ENCODE measurements at regions not wholly inside any gene's neighbourhood (a gene's known extent, or its start where the extent isn't known, plus 50 kb on each side); places are given as distances from the start of the nearest gene placed in this dataset.

DNA sequence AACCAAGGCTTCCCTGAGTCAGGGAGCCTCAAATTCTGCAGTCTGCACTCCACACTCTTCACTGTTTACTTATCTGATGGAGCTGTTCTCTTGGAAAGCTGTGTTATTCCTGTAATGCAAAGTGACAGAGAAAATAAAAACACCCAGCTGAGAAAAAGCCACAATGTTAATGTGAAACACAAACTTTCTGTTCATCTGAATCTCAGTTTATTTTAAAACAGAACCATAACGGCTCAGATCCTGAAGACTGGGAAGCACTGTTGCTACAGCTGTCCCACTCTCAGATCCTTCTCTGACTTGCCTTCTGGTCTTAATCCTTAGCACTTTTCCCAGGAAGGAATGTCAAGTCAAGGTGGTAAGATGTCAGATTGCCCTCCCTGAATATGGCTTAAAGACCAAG, 736.6 kb downstream of the DHX35 start:
- DNase-seq (ENCODE audit: low spot score): no peak

- DNase-seq (ENCODE audit: low spot score): no peak
Observed at GRCh38 chr20:39691151-39691862, 729.2 kb downstream of the DHX35 start.

DNA sequence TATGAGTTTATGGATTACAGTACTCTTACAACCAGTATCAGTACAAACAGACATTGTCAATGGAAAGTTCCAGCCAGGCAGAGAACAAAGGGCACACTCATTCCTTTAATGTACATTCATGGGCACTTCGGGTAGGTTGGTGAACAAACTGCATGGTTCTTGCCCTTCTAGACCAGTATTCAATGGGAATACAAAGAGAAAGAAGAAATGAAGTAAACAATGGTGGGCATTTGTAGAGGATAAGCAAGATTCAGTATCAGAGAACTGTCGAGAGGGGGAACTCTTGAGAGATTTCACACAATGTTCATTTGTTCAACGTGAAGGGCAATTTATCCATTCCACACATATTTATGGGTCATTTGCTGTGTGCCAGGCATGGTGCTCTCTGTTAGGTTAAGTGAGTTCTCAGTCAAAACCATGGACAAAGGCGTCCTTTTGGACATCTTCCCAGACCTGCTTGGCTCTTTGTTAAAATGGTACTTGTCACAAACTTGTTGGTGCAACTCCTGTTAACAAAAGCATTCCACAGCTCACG, 714.8 kb downstream of the DHX35 start:
- DNase-seq (ENCODE audit: low spot score): no peak

DNA sequence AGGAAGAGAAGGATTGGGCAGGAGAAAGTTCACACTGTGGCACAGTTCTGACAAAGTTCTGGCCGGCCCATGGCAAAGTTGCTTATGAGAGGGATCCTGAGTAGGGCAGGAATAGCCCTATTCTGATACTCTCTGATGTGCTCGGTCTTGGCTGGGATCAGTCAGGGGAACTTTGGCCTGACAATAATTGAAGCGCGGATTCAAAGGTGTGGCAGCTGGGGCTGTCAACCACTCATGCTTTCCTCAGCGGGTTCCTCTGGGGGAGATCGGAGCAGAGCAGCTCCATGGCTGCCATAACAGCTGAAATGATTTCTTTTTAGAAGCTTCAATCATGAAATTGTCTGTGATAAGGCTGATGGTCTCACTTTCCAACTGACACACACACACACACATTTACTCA, 714.1 kb downstream of the DHX35 start:
- DNase-seq (ENCODE audit: low spot score): no peak

- DNase-seq (ENCODE audit: low spot score): no peak
Observed at GRCh38 chr20:39674842-39675241, 712.7 kb downstream of the DHX35 start.

- DNase-seq (ENCODE audit: low spot score): no peak
Observed at GRCh38 chr20:39670988-39671387, 708.8 kb downstream of the DHX35 start.

GRCh38 chr20:39669659-39670058, 707.5 kb downstream of the DHX35 start:
- no peak for DNase-seq (ENCODE audit: low spot score)

- no peak for DNase-seq (ENCODE audit: low spot score)
Observed at GRCh38 chr20:39668038-39668437, 705.9 kb downstream of the DHX35 start.

DNA sequence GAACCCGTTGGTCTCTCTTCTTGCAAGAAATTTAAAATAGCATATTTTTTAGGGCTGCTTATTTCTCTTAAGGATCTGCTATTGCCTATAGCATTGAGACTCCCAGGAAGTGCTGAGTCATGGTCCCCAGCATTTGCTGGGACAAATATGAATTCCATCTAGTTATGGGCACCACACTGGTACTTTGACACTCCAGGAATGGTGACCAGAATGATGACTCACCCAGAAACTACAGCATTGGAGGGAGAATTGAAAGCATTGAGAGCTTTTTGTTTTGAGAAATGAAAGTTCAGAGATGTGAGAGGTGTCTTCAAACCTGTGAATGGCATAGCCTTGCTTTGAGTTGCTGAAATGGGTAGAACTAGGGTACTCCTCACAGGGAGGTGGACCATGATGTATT, 699.7 kb downstream of the DHX35 start:
- no peak for DNase-seq (ENCODE audit: low spot score)

GRCh38 chr20:39660965-39661364, 698.8 kb downstream of the DHX35 start:
- no peak for DNase-seq (ENCODE audit: low spot score)

GRCh38 chr20:39660226-39660625, 698.1 kb downstream of the DHX35 start:
- DNase-seq (ENCODE audit: low spot score): no peak

DNA sequence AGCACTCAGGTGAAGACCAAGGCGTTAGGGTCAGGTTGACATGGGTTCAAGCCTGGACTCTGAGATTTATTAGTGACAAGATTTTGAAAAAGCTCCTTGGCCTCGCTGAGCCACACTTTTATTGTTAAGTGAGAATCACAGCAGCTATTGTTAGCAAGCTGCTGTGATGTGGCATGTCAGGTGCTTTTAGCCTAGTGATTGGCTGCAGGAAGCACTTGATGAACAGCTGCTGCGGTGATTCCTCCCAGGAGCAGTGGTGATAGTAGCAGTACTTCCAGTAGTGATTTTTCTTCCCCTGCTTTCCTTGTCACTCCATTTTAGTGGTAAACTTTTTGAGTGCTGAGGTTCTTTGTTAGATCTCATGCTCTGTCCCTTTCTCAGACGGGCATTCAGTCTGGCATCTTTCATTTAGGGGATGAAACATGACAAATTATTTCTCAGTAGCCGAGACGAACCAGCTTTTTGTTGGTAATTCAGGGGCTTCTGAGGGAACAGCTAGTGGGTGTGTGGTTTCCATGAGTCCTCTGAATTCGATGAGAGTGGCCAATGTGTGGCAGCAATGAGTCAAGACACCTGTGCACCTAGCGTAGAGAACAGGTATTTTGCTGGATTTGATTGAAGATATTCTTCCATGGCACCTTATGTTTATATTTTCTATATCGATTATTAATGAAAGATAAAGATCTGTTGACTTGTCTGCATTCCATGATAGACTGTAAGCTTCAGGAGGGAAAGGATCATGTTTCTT, 696.7 kb downstream of the DHX35 start:
- DNase-seq (ENCODE audit: low spot score): no peak

DNA sequence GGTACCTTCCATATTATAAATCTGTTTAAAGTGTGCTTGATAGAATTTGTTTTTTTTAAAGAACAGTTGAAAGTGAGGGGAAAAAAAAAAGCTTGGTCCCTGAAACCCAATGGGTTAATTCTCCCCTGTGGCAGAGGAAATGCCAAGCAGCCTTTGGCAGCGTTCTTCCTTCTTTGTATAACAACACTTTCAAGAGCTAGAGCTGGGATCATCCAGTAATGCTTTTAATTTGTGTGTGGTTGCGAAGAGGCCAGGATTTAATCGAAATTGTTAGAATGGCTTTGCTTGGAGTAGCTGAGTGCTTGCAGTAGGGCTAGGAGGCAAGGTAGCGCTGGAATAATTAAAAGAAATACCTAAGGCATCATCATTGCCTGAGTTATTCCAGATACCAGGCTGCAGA, 692.0 kb downstream of the DHX35 start:
- no peak for DNase-seq (ENCODE audit: low spot score)

DNA sequence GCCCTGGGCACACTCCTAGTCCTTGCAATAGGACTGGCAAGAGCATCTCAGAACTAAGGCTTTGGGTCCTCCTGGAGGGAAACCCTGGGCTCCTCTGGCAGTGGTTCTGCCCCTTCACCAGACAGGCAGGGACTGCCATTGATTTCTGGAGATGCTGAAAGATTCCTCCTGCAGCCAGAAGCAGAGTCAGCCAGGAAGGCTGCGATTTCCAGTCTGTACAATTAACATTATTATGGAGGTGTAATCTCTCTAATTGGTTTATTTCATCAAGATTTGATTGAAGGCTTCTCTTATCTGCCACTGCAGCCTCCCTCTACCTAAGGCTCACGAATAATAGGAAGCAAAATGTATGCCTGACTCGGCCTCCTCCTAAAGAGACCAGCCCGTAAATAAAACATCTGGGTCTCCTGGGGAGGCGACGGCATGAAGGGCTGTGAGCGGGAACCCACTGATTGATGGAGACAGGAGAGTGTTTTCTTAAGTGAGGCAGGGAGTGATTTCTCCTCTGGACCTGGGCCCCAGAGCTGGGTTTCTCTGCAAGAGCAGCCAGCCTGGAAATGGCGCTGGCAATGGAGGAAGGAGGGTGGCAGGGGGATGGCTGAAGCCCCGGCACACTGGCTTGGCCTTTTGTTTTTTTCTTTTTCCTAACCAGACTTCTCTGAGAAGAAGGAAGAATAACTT, 689.6 kb downstream of the DHX35 start:
- DNase-seq (ENCODE audit: low spot score): no peak

GRCh38 chr20:39646874-39647413, 684.8 kb downstream of the DHX35 start:
- DNase-seq (ENCODE audit: low spot score): no peak

DNA sequence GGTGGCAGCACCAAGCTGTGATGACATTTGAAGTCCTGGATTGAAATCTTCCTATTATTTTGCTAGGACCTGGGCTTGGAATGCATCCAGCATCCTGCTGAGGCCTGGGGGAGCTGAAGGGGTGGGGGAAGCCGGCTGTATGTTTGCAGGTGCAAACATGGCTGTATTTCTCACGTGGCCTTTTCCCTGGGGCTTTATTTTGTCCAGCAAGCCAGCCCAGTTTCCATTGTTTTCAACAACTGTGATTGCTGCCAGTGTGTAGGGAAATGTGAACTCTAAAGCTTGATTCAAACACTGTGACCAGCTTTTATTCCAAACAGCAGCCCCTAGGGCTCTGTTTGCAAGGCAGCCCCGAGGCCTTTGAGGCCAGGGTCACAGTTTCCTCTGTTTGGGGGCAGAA, 683.0 kb downstream of the DHX35 start:
- no peak for DNase-seq (ENCODE audit: low spot score)

- no peak for DNase-seq (ENCODE audit: low spot score)
Observed at GRCh38 chr20:39643292-39643691, 681.1 kb downstream of the DHX35 start.

DNA sequence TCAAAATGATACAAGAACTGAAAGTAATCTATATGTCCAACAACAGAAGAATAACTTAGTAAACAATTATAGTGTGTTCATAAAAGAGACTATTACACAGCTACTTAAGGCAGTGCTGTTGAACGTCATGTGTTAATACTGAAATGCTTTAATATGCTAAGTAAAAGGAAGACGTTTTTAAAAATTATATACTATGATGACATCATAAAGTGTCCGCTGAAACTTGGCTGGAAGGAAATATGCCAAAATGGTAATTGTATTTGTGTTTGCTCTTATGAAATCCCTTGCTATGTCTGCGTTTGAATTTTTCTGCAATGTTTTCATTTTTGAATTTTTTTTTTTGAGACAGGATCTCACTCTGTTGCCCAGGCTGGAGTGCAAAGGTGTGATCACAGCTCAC, 679.3 kb downstream of the DHX35 start:
- no peak for DNase-seq (ENCODE audit: low spot score)

GRCh38 chr20:39640147-39640546, 678.0 kb downstream of the DHX35 start:
- no peak for DNase-seq (ENCODE audit: low spot score)

GRCh38 chr20:39638731-39639130, 676.6 kb downstream of the DHX35 start:
- no peak for DNase-seq (ENCODE audit: low spot score)

DNA sequence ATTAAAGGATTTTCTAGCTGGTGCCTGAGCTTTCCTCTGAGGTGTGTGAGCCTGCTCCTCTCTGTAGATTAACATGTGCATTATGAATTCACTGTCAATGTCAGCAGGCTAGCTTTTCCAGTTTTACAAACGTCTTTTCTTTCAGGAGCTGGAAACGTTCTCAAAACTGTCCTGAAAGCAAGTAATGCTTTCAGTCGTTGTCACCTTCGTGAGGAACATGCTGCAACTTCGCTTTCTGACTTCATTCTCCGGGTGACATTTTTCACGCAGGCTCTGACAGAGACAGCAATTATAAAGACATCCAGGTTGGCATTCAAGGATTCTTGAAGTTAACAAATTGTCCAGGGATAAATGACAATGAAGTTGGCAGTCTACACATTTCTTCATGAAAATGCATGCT, 671.5 kb downstream of the DHX35 start:
- DNase-seq (ENCODE audit: low spot score): no peak

- no peak for DNase-seq (ENCODE audit: low spot score)
Observed at GRCh38 chr20:39632757-39633156, 670.6 kb downstream of the DHX35 start.

GRCh38 chr20:39632176-39632575, 670.0 kb downstream of the DHX35 start:
- no peak for DNase-seq (ENCODE audit: low spot score)

Data from hepatic stellate cell (primary cell).